ENCODE measurements at regions not wholly inside any gene's neighbourhood (a gene's known extent, or its start where the extent isn't known, plus 50 kb on each side); places are given as distances from the start of the nearest gene placed in this dataset.
A peak's percentile ranks its signal among the peaks of the same experiment; 100 is the strongest.

DNA sequence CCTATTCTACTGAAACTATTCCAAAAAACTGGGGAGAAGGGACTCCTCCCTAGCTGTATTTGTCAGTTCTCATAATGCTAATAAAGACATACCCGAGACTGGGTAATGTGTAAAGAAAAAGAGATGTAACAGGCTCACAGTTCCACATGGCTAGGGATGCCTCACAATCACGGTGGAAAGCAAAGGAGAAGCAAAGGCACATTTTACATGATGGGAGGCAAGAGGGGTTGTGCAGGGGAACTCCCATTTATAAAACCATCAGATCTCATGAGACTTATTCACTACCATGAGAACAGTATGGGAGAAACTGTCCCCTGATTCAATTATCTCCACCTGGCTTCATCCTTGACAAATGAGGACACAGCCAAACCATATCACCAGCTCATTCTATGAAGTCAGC, 111.2 kb upstream of the RIPOR2 start:
- intact Hi-C loops (cut with micrococcal nuclease) = no loop called here
- no peaks in the 10 kb centered on the region for H4K20me1 ChIP-seq (ENCODE audit: control insufficient read depth, insufficient read depth, low read length, poor library complexity, severe bottlenecking)
- ChIA-PET POLR2A (interaction anchor here (1.1 to 1.4 kb wide), 2 partner anchors 11 to 13 kb away, joined by 3 to 6 read pairs; no protein-coding TSS in a partner anchor), CTCF (interaction anchor here (0.9 to 4.0 kb wide), 7 partner anchors 11 to 55 kb away, joined by 3 to 20 read pairs (median 3); no protein-coding TSS in a partner anchor)
- DNase-seq (peak; percentile 53), ATAC-seq (ENCODE audit: low read depth) (no peak)
- no peak overlapping the region for H3K9ac ChIP-seq (ENCODE audit: low read length)
- H2AFZ ChIP-seq (ENCODE audit: insufficient read depth, low read depth, low read length, poor library complexity, severe bottlenecking) = peak overlapping the region; percentile 43
- H3K79me2 ChIP-seq (ENCODE audit: control insufficient read depth, insufficient read depth, low read length) = peaks cover 9% of the 10 kb centered on the region
- TF ChIP-seq, protein P1, sequence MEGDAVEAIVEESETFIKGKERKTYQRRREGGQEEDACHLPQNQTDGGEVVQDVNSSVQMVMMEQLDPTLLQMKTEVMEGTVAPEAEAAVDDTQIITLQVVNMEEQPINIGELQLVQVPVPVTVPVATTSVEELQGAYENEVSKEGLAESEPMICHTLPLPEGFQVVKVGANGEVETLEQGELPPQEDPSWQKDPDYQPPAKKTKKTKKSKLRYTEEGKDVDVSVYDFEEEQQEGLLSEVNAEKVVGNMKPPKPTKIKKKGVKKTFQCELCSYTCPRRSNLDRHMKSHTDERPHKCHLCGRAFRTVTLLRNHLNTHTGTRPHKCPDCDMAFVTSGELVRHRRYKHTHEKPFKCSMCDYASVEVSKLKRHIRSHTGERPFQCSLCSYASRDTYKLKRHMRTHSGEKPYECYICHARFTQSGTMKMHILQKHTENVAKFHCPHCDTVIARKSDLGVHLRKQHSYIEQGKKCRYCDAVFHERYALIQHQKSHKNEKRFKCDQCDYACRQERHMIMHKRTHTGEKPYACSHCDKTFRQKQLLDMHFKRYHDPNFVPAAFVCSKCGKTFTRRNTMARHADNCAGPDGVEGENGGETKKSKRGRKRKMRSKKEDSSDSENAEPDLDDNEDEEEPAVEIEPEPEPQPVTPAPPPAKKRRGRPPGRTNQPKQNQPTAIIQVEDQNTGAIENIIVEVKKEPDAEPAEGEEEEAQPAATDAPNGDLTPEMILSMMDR (IDR thresholded peaks at IDR 0.05) = no peak
- no peak for TF ChIP-seq EZH2 (IDR thresholded peaks at IDR 0.05; ENCODE audit: borderline replicate concordance, insufficient read depth, low read depth, low read length, poor library complexity, severe bottlenecking)
- H3K27ac ChIP-seq (ENCODE audit: low read length in 2 of 2) = peak overlapping the region in 1 of 2 donors; percentile 13
- H3K4me1 ChIP-seq (ENCODE audit: control insufficient read depth in 2 of 2, insufficient read depth in 2 of 2, low read length in 2 of 2) = peaks cover 55 to 60% of the 10 kb centered on the region in 2 donors
- Mint-ChIP-seq H3K27me3 (no peaks in the 10 kb centered on the region), H3K27ac (peak overlapping the region; percentile 12), H3K9me3 (ENCODE audit: insufficient read depth) (no peaks in the 10 kb centered on the region), H3K4me3 (peak overlapping the region; percentile 8), H3K4me1 (peaks cover 70% of the 10 kb centered on the region)
- no peaks in the 10 kb centered on the region for H3K27me3 ChIP-seq (replicated peaks in 1 of 4; ENCODE audit: control extremely low read depth in 1 of 4, control insufficient read depth in 3 of 4, insufficient read depth in 4 of 4, low read length in 3 of 4)
- H3K4me3 ChIP-seq (ENCODE audit: control extremely low read depth in 1 of 5, extremely low read depth in 1 of 5, insufficient read depth in 1 of 5, low read depth in 2 of 5, low read length in 4 of 5) = no peak overlapping the region
- no peaks in the 10 kb centered on the region for H3K9me3 ChIP-seq (ENCODE audit: control extremely low read depth in 1 of 3, control insufficient read depth in 2 of 3, insufficient read depth in 1 of 3, low read length in 2 of 3)
- H3K36me3 ChIP-seq (replicated peaks in 1 of 2; ENCODE audit: control extremely low read depth in 1 of 2, control insufficient read depth in 1 of 2, extremely low read depth in 1 of 2, insufficient read depth in 2 of 2, low read length in 1 of 2) = no peaks in the 10 kb centered on the region
- peak overlapping the region; percentile 21 for H3K4me2 ChIP-seq (replicated peaks; ENCODE audit: low read depth, low read length, poor library complexity, severe bottlenecking)
- WGBS (ENCODE audit: insufficient coverage) = 0% methylated on average over 1 of the region's 2 CpGs

DNA sequence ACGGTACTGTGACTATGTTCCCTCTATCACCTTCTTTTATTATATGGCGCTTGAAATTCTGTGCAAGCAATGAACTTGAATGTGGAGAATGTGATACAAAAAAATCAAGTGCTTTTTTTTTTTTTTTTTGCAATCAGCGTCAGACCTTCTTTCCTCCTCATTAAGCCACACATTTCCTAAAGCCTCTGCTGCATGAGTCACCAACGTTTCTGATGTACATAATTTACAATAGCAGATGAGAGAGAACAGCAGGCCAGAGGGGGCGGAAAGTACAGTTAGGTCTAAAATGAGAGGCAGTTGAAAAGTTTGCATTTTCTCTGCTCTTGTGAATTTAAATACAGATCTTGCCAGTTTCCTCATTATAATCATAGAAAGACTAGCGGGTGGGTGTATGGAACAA, 114.6 kb upstream of the RIPOR2 start:
- intact Hi-C loops (cut with micrococcal nuclease) = loop anchor here (1.0 to 5.0 kb wide), 2 partner anchors 15 to 33 kb away; no protein-coding TSS in a partner anchor
- Mint-ChIP-seq H3K4me1 (peaks cover 79% of the 10 kb centered on the region), H3K4me3 (peak overlapping the region; percentile 61), H3K9me3 (ENCODE audit: insufficient read depth) (no peaks in the 10 kb centered on the region), H3K27ac (peak overlapping the region; percentile 74), H3K27me3 (no peaks in the 10 kb centered on the region)
- ChIA-PET POLR2A (interaction anchor here (1.4 kb wide), 2 partner anchors 10 to 14 kb away, joined by 3 read pairs; no protein-coding TSS in a partner anchor), CTCF (interaction anchor here (0.7 to 3.7 kb wide), 7 partner anchors 12 to 114 kb away, joined by 3 to 32 read pairs (median 4); partner anchors contain the start of gene RIPOR2)
- DNase-seq (peak; percentile 60), ATAC-seq (ENCODE audit: low read depth) (peak; percentile 70)
- H3K79me2 ChIP-seq (ENCODE audit: control insufficient read depth, insufficient read depth, low read length) = no peaks in the 10 kb centered on the region
- peak overlapping the region; percentile 64 for H2AFZ ChIP-seq (ENCODE audit: insufficient read depth, low read depth, low read length, poor library complexity, severe bottlenecking)
- H3K27me3 ChIP-seq (replicated peaks in 1 of 4; ENCODE audit: control extremely low read depth in 1 of 4, control insufficient read depth in 3 of 4, insufficient read depth in 4 of 4, low read length in 3 of 4) = no peaks in the 10 kb centered on the region
- no peaks in the 10 kb centered on the region for H3K36me3 ChIP-seq (replicated peaks in 1 of 2; ENCODE audit: control extremely low read depth in 1 of 2, control insufficient read depth in 1 of 2, extremely low read depth in 1 of 2, insufficient read depth in 2 of 2, low read length in 1 of 2)
- peak overlapping the region in 2 of 5 experiments; percentile 13 to 48 for H3K4me3 ChIP-seq (ENCODE audit: control extremely low read depth in 1 of 5, extremely low read depth in 1 of 5, insufficient read depth in 1 of 5, low read depth in 2 of 5, low read length in 4 of 5)
- WGBS (ENCODE audit: insufficient coverage) = no CpG with 5 or more reads among the region's 6 CpGs
- H4K20me1 ChIP-seq (ENCODE audit: control insufficient read depth, insufficient read depth, low read length, poor library complexity, severe bottlenecking) = no peaks in the 10 kb centered on the region
- H3K27ac ChIP-seq (ENCODE audit: low read length in 2 of 2) = peak overlapping the region; percentile 14 to 34
- TF ChIP-seq, protein P1 (IDR thresholded peaks at IDR 0.05) = no peak
- no peak for TF ChIP-seq EZH2 (IDR thresholded peaks at IDR 0.05; ENCODE audit: borderline replicate concordance, insufficient read depth, low read depth, low read length, poor library complexity, severe bottlenecking)
- H3K4me1 ChIP-seq (ENCODE audit: control insufficient read depth in 2 of 2, insufficient read depth in 2 of 2, low read length in 2 of 2) = peaks cover 69 to 73% of the 10 kb centered on the region in 2 donors
- H3K9ac ChIP-seq (ENCODE audit: low read length) = peak overlapping the region; percentile 11
- peak overlapping the region; percentile 65 for H3K4me2 ChIP-seq (replicated peaks; ENCODE audit: low read depth, low read length, poor library complexity, severe bottlenecking)
- peaks cover 0 to 3% (median 0%) of the 10 kb centered on the region in 3 donors for H3K9me3 ChIP-seq (ENCODE audit: control extremely low read depth in 1 of 3, control insufficient read depth in 2 of 3, insufficient read depth in 1 of 3, low read length in 2 of 3)
